ENCODE measurements at regions not wholly inside any gene's neighbourhood (a gene's known extent, or its start where the extent isn't known, plus 50 kb on each side); places are given as distances from the start of the nearest gene placed in this dataset.

GRCh38 chr2:7951001-7951400 lies 730.9 kb upstream of the ID2 start:
- no peak for TF ChIP-seq REST (IDR thresholded peaks at IDR 0.05; ENCODE audit: insufficient read depth in 1 of 2, low read depth in 2 of 2, low read length in 2 of 2)
- TF ChIP-seq POLR2AphosphoS5 (IDR thresholded peaks at IDR 0.05; ENCODE audit: low read depth, low read length): no peak
- no peak for TF ChIP-seq SIN3A (IDR thresholded peaks at IDR 0.05; ENCODE audit: borderline replicate concordance, insufficient read depth, low read length)
- no peak for TF ChIP-seq TAF1 (IDR thresholded peaks at IDR 0.05; ENCODE audit: borderline replicate concordance, insufficient read depth, low read length)
